SK-N-SH treated with all-trans-retinoic acid at 6 μM for 48 hours (cell line): ENCODE measurements at regions not wholly inside any gene's neighbourhood (a gene's known extent, or its start where the extent isn't known, plus 50 kb on each side); places are given as distances from the start of the nearest gene placed in this dataset.

ENCODE experiments used
- CREB5 ChIP-seq: fragments of 250-450 bp; sonication (Bioruptor Pico); IDR thresholded peaks from 2 replicates; pipeline ENCODE4 v1.5.1; 2020; ENCODE audit warnings: low read depth, mild to moderate bottlenecking, moderate library complexity
- CSDC2 ChIP-seq: fragments of 250-450 bp; sonication (Bioruptor Pico); IDR thresholded peaks from 2 replicates; pipeline ENCODE4 v1.5.0; 2020; ENCODE audit warnings: mild to moderate bottlenecking, moderate library complexity
- GLIS3 ChIP-seq: fragments of 250-450 bp; sonication (Bioruptor Pico); IDR thresholded peaks from 2 replicates; pipeline ENCODE4 v1.5.0; 2020; ENCODE audit warnings: mild to moderate bottlenecking, moderate library complexity
- OSR1 ChIP-seq: fragments of 250-450 bp; sonication (Bioruptor Pico); IDR thresholded peaks from 2 replicates; pipeline ENCODE4 v1.8.0; 2022; ENCODE audit warnings: moderate library complexity, mild to moderate bottlenecking, inconsistent platforms
- RARB ChIP-seq: fragments of 250-450 bp; sonication (Bioruptor Pico); IDR thresholded peaks from 2 replicates; pipeline ENCODE4 v1.8.0; 2021; ENCODE audit warnings: mild to moderate bottlenecking, moderate library complexity
- TSHZ2 ChIP-seq: fragments of 250-450 bp; sonication (Bioruptor Pico); IDR thresholded peaks from 2 replicates; pipeline ENCODE4 v1.5.0; 2020; ENCODE audit warnings: mild to moderate bottlenecking, moderate library complexity
- ZFP3 ChIP-seq: fragments of 250-450 bp; sonication (Bioruptor Pico); IDR thresholded peaks from 2 replicates; pipeline ENCODE4 v1.5.0; 2020; ENCODE audit warnings: mild to moderate bottlenecking, moderate library complexity
- ZFP30 ChIP-seq: fragments of 450-650 bp; formaldehyde crosslinking; IDR thresholded peaks from 2 replicates; pipeline ENCODE4 v1.5.0; 2022; ENCODE audit warnings: mild to moderate bottlenecking, moderate library complexity
- ZNF70 ChIP-seq: fragments of 450-650 bp; formaldehyde crosslinking; IDR thresholded peaks from 2 replicates; pipeline ENCODE4 v1.5.0; 2020; ENCODE audit warnings: mild to moderate bottlenecking, moderate library complexity
- TF ChIP-seq, protein P1 (sequence below): fragments of 250-450 bp; sonication (Bioruptor Pico); IDR thresholded peaks from 2 replicates; pipeline ENCODE4 v1.8.0; 2020; ENCODE audit warnings: mild to moderate bottlenecking, moderate library complexity, borderline replicate concordance
- TF ChIP-seq, protein P2 (sequence below): fragments of 250-450 bp; sonication (Bioruptor Pico); IDR thresholded peaks from 2 replicates; pipeline ENCODE4 v1.5.1; 2021; ENCODE audit warnings: mild to moderate bottlenecking, moderate library complexity

GRCh38 chr13:40442231-40442630 is 224.2 kb downstream of the FOXO1 start:
- TF ChIP-seq OSR1 (CRISPR knock-in tag) (no peak), ZFP30 (CRISPR knock-in tag) (no peak), GLIS3 (CRISPR knock-in tag) (no peak), CSDC2 (CRISPR knock-in tag) (no peak), RARB (CRISPR knock-in tag) (no peak), ZFP3 (CRISPR knock-in tag) (no peak), CREB5 (CRISPR knock-in tag) (no peak), ZNF70 (no peak), TSHZ2 (CRISPR knock-in tag) (no peak)
- TF ChIP-seq, protein P1, sequence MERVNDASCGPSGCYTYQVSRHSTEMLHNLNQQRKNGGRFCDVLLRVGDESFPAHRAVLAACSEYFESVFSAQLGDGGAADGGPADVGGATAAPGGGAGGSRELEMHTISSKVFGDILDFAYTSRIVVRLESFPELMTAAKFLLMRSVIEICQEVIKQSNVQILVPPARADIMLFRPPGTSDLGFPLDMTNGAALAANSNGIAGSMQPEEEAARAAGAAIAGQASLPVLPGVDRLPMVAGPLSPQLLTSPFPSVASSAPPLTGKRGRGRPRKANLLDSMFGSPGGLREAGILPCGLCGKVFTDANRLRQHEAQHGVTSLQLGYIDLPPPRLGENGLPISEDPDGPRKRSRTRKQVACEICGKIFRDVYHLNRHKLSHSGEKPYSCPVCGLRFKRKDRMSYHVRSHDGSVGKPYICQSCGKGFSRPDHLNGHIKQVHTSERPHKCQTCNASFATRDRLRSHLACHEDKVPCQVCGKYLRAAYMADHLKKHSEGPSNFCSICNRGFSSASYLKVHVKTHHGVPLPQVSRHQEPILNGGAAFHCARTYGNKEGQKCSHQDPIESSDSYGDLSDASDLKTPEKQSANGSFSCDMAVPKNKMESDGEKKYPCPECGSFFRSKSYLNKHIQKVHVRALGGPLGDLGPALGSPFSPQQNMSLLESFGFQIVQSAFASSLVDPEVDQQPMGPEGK (CRISPR knock-in tag), result no peak
- TF ChIP-seq, protein P2, sequence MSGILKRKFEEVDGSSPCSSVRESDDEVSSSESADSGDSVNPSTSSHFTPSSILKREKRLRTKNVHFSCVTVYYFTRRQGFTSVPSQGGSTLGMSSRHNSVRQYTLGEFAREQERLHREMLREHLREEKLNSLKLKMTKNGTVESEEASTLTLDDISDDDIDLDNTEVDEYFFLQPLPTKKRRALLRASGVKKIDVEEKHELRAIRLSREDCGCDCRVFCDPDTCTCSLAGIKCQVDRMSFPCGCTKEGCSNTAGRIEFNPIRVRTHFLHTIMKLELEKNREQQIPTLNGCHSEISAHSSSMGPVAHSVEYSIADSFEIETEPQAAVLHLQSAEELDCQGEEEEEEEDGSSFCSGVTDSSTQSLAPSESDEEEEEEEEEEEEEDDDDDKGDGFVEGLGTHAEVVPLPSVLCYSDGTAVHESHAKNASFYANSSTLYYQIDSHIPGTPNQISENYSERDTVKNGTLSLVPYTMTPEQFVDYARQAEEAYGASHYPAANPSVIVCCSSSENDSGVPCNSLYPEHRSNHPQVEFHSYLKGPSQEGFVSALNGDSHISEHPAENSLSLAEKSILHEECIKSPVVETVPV (CRISPR knock-in tag), result no peak
